GM12872 (cell line): ENCODE measurements at regions not wholly inside any gene's neighbourhood (a gene's known extent, or its start where the extent isn't known, plus 50 kb on each side); places are given as distances from the start of the nearest gene placed in this dataset.

Experiments
- CTCF ChIP-seq: IDR thresholded peaks from 3 replicates; pipeline ENCODE4 v1.5.1; 2011; ENCODE audit warnings: low read depth, mild to moderate bottlenecking, low read length, moderate library complexity; ENCODE audit not compliant: insufficient read depth

- TF ChIP-seq CTCF, result no peak
Observed at GRCh38 chr1:228851193-228851592, 115.9 kb downstream of the RHOU start.

GRCh38 chr1:228851618-228852017 lies 116.3 kb downstream of the RHOU start:
- TF ChIP-seq CTCF, result no peak

- TF ChIP-seq CTCF, result no peak
Observed at GRCh38 chr1:228852024-228852423, 116.7 kb downstream of the RHOU start.

GRCh38 chr1:228852511-228853088 lies 117.3 kb downstream of the RHOU start:
- TF ChIP-seq CTCF, result no peak

GRCh38 chr1:228853191-228853590 lies 117.9 kb downstream of the RHOU start:
- TF ChIP-seq CTCF, result no peak

- no peak for TF ChIP-seq CTCF
Observed at GRCh38 chr1:228853637-228854036, 118.4 kb downstream of the RHOU start.

- TF ChIP-seq CTCF, result no peak
Observed at GRCh38 chr1:228854907-228855306, 119.6 kb downstream of the RHOU start.
